Fibroblast of the aortic adventitia (primary cell): ENCODE measurements at regions not wholly inside any gene's neighbourhood (a gene's known extent, or its start where the extent isn't known, plus 50 kb on each side); places are given as distances from the start of the nearest gene placed in this dataset.
A peak's percentile ranks its signal among the peaks of the same experiment; 100 is the strongest.
"Not testable (repeated sequence)": the region's sequence is repeated elsewhere in the genome, so short reads cannot be mapped to it uniquely, and the experiment has no call there.

ENCODE experiments used
- DNase-seq: peaks from one replicate; pipeline ENCODE4 v3.0.0-alpha.2; 2010; ENCODE audit warnings: low read depth
- H3K4me3 ChIP-seq: 2 replicates; pipeline ENCODE4 v1.5.1; 2011; ENCODE audit warnings: low read depth, mild to moderate bottlenecking, control low read depth, low read length, moderate library complexity
- CTCF ChIP-seq: IDR thresholded peaks from 2 replicates; pipeline ENCODE4 v1.5.1; 2011; ENCODE audit warnings: mild to moderate bottlenecking, low read length, control low read depth, inconsistent platforms; ENCODE audit not compliant: insufficient read depth

- not testable (repeated sequence) for DNase-seq, H3K4me3 ChIP-seq
Measured at GRCh38 chr9:41022365-41022764, 106.1 kb downstream of the FOXD4L6 start.

- DNase-seq = not testable (repeated sequence)
Measured at GRCh38 chr9:41019858-41020562, 108.5 kb downstream of the FOXD4L6 start.

GRCh38 chr9:41018948-41019347, 109.5 kb downstream of the FOXD4L6 start:
- not testable (repeated sequence) for DNase-seq, H3K4me3 ChIP-seq

More at GRCh38 chr9:41019858-41020562, 108.5 kb downstream of the FOXD4L6 start:
- H3K4me3 ChIP-seq = not testable (repeated sequence)

GRCh38 chr9:41016699-41017098, 111.8 kb downstream of the FOXD4L6 start:
- H3K4me3 ChIP-seq, DNase-seq: not testable (repeated sequence)

GRCh38 chr9:40999952-41000700, 128.4 kb downstream of the FOXD4L6 start:
- DNase-seq, H3K4me3 ChIP-seq: not testable (repeated sequence)

- not testable (repeated sequence) for DNase-seq, H3K4me3 ChIP-seq
Measured at GRCh38 chr9:40995490-40995889, 133.0 kb downstream of the FOXD4L6 start.

GRCh38 chr9:40993842-40994241, 134.6 kb downstream of the FOXD4L6 start:
- not testable (repeated sequence) for DNase-seq, H3K4me3 ChIP-seq

- not testable (repeated sequence) for DNase-seq
- peak overlapping the region; percentile 49 for H3K4me3 ChIP-seq
Measured at GRCh38 chr9:40993375-40993774, 135.1 kb downstream of the FOXD4L6 start.

GRCh38 chr9:40992472-40992821, 136.0 kb downstream of the FOXD4L6 start:
- not testable (repeated sequence) for DNase-seq
- peak overlapping the region; percentile 96 for H3K4me3 ChIP-seq

GRCh38 chr9:40991741-40992471, 136.6 kb downstream of the FOXD4L6 start:
- peak overlapping the region; percentile 96 for H3K4me3 ChIP-seq
- peak; percentile 76 for TF ChIP-seq CTCF
- peak; percentile 98 for DNase-seq

- H3K4me3 ChIP-seq = peak overlapping the region; percentile 96
- not testable (repeated sequence) for DNase-seq
Measured at GRCh38 chr9:40991100-40991740, 137.3 kb downstream of the FOXD4L6 start.

GRCh38 chr9:40986332-40986731, 142.1 kb downstream of the FOXD4L6 start:
- DNase-seq = not testable (repeated sequence)

GRCh38 chr9:40975351-40975750, 153.1 kb downstream of the FOXD4L6 start:
- not testable (repeated sequence) for DNase-seq, H3K4me3 ChIP-seq

More at GRCh38 chr9:40986332-40986731, 142.1 kb downstream of the FOXD4L6 start:
- not testable (repeated sequence) for H3K4me3 ChIP-seq

GRCh38 chr9:40974912-40975311, 153.6 kb downstream of the FOXD4L6 start:
- not testable (repeated sequence) for DNase-seq, H3K4me3 ChIP-seq

GRCh38 chr9:40971773-40972172, 156.7 kb downstream of the FOXD4L6 start:
- not testable (repeated sequence) for DNase-seq, H3K4me3 ChIP-seq

GRCh38 chr9:40970340-40970739, 158.1 kb downstream of the FOXD4L6 start:
- DNase-seq, H3K4me3 ChIP-seq: not testable (repeated sequence)

- H3K4me3 ChIP-seq, DNase-seq: not testable (repeated sequence)
Measured at GRCh38 chr9:40962461-40962860, 166.0 kb downstream of the FOXD4L6 start.
